ENCODE measurements at regions not wholly inside any gene's neighbourhood (a gene's known extent, or its start where the extent isn't known, plus 50 kb on each side); places are given as distances from the start of the nearest gene placed in this dataset.

- H3K27me3 ChIP-seq (replicated peaks; ENCODE audit: insufficient read depth), result peaks cover 9% of the 10 kb centered on the region
- H3K9ac ChIP-seq, result no peak overlapping the region
- H3K9me3 ChIP-seq (ENCODE audit: low read depth), result no peaks in the 10 kb centered on the region
- DNase-seq, result no peak
- in situ Hi-C loops (cut with MboI), result no loop called here
- H3K4me2 ChIP-seq (ENCODE audit: unreplicated experiment), result no peak overlapping the region
- H3K4me1 ChIP-seq (ENCODE audit: insufficient read depth), result no peaks in the 10 kb centered on the region
- TF ChIP-seq EZH2 (IDR thresholded peaks at IDR 0.05; ENCODE audit: insufficient read depth, poor library complexity, severe bottlenecking) (no peak), EZH2phosphoT487 (IDR thresholded peaks at IDR 0.05; ENCODE audit: insufficient read depth, low read depth) (no peak)
- no peaks in the 10 kb centered on the region for H3K36me3 ChIP-seq (ENCODE audit: low read depth)
- no peaks in the 10 kb centered on the region for H3F3A ChIP-seq (ENCODE audit: insufficient read depth)
- no peak overlapping the region for H2AFZ ChIP-seq
- H3K9me2 ChIP-seq (ENCODE audit: insufficient read depth), result no peaks in the 10 kb centered on the region
- no peaks in the 10 kb centered on the region for H4K20me1 ChIP-seq (ENCODE audit: insufficient read depth)
- whole genome bisulfite sequencing, 2 experiments (ENCODE audit: low coverage in 1 of 2, low lambda C conversion rate in 2 of 2, missing lambda C conversion rate in 2 of 2), result 21 to 41% methylated on average over 3 of the region's 3 CpGs
- no peak overlapping the region for H3K27ac ChIP-seq
- no peak overlapping the region for H3K4me3 ChIP-seq
- no peaks in the 10 kb centered on the region for H3K79me2 ChIP-seq (ENCODE audit: insufficient read depth)
These were observed 54.1 kb downstream of the MAFB start for GRCh38 chr20:40634891-40635290.

GRCh38 chr20:40633123-40633850 is 55.7 kb downstream of the MAFB start:
- Histone ChIP-seq H3K79me2 (ENCODE audit: insufficient read depth) (no peaks in the 10 kb centered on the region), H3K4me1 (ENCODE audit: insufficient read depth) (no peaks in the 10 kb centered on the region), H3K9me3 (ENCODE audit: low read depth) (no peaks in the 10 kb centered on the region), H3K4me3 (no peak overlapping the region), H3F3A (ENCODE audit: insufficient read depth) (no peaks in the 10 kb centered on the region), H3K4me2 (ENCODE audit: unreplicated experiment) (no peak overlapping the region), H3K9me2 (ENCODE audit: insufficient read depth) (no peaks in the 10 kb centered on the region), H3K27ac (no peak overlapping the region), H3K27me3 (replicated peaks; ENCODE audit: insufficient read depth) (peaks cover 9% of the 10 kb centered on the region), H2AFZ (no peak overlapping the region), H3K36me3 (ENCODE audit: low read depth) (no peaks in the 10 kb centered on the region), H3K9ac (no peak overlapping the region), H4K20me1 (ENCODE audit: insufficient read depth) (no peaks in the 10 kb centered on the region)
- in situ Hi-C loops (cut with MboI), result no loop called here
- no peak for DNase-seq
- no peak for TF ChIP-seq EZH2phosphoT487 (IDR thresholded peaks at IDR 0.05; ENCODE audit: insufficient read depth, low read depth)
- TF ChIP-seq EZH2 (IDR thresholded peaks at IDR 0.05; ENCODE audit: insufficient read depth, poor library complexity, severe bottlenecking), result no peak
- WGBS, 2 experiments (ENCODE audit: low coverage in 1 of 2, low lambda C conversion rate in 2 of 2, missing lambda C conversion rate in 2 of 2), result 42 to 48% methylated on average over 5 of the region's 5 CpGs

GRCh38 chr20:40632346-40632976 is 56.6 kb downstream of the MAFB start:
- H3K27me3 ChIP-seq (replicated peaks; ENCODE audit: insufficient read depth), result peaks cover 9% of the 10 kb centered on the region

GRCh38 chr20:40631119-40631631 is 57.9 kb downstream of the MAFB start:
- Histone ChIP-seq H2AFZ (no peak overlapping the region), H3K4me2 (ENCODE audit: unreplicated experiment) (no peak overlapping the region), H3K36me3 (ENCODE audit: low read depth) (no peaks in the 10 kb centered on the region), H3K27ac (no peak overlapping the region), H3K27me3 (replicated peaks; ENCODE audit: insufficient read depth) (peaks cover 9% of the 10 kb centered on the region), H3K9me2 (ENCODE audit: insufficient read depth) (no peaks in the 10 kb centered on the region), H4K20me1 (ENCODE audit: insufficient read depth) (no peaks in the 10 kb centered on the region), H3K79me2 (ENCODE audit: insufficient read depth) (no peaks in the 10 kb centered on the region), H3K4me3 (no peak overlapping the region), H3K4me1 (ENCODE audit: insufficient read depth) (no peaks in the 10 kb centered on the region), H3K9ac (no peak overlapping the region), H3K9me3 (ENCODE audit: low read depth) (no peaks in the 10 kb centered on the region), H3F3A (ENCODE audit: insufficient read depth) (no peaks in the 10 kb centered on the region)
- no peak for TF ChIP-seq EZH2 (IDR thresholded peaks at IDR 0.05; ENCODE audit: insufficient read depth, poor library complexity, severe bottlenecking)
- no peak for TF ChIP-seq EZH2phosphoT487 (IDR thresholded peaks at IDR 0.05; ENCODE audit: insufficient read depth, low read depth)
- in situ Hi-C loops (cut with MboI), result no loop called here
- DNase-seq, result no peak
- 58 to 61% methylated on average over 10 of the region's 10 CpGs for WGBS, 2 experiments (ENCODE audit: low coverage in 1 of 2, low lambda C conversion rate in 2 of 2, missing lambda C conversion rate in 2 of 2)

More at GRCh38 chr20:40632346-40632976, 56.6 kb downstream of the MAFB start:
- H4K20me1 ChIP-seq (ENCODE audit: insufficient read depth), result no peaks in the 10 kb centered on the region
- no peaks in the 10 kb centered on the region for H3K4me1 ChIP-seq (ENCODE audit: insufficient read depth)
- no peak overlapping the region for H2AFZ ChIP-seq
- TF ChIP-seq EZH2 (IDR thresholded peaks at IDR 0.05; ENCODE audit: insufficient read depth, poor library complexity, severe bottlenecking) (no peak), EZH2phosphoT487 (IDR thresholded peaks at IDR 0.05; ENCODE audit: insufficient read depth, low read depth) (no peak)
- H3K4me3 ChIP-seq, result no peak overlapping the region
- no peaks in the 10 kb centered on the region for H3K9me3 ChIP-seq (ENCODE audit: low read depth)
- in situ Hi-C loops (cut with MboI), result no loop called here
- no peaks in the 10 kb centered on the region for H3K79me2 ChIP-seq (ENCODE audit: insufficient read depth)
- H3K36me3 ChIP-seq (ENCODE audit: low read depth), result no peaks in the 10 kb centered on the region
- no peak overlapping the region for H3K9ac ChIP-seq
- DNase-seq, result no peak
- no peaks in the 10 kb centered on the region for H3K9me2 ChIP-seq (ENCODE audit: insufficient read depth)
- no peaks in the 10 kb centered on the region for H3F3A ChIP-seq (ENCODE audit: insufficient read depth)
- WGBS, 2 experiments (ENCODE audit: low coverage in 1 of 2, low lambda C conversion rate in 2 of 2, missing lambda C conversion rate in 2 of 2), result 51 to 52% methylated on average over 10 of the region's 10 CpGs
- no peak overlapping the region for H3K4me2 ChIP-seq (ENCODE audit: unreplicated experiment)
- no peak overlapping the region for H3K27ac ChIP-seq
